ENCODE measurements at regions not wholly inside any gene's neighbourhood (a gene's known extent, or its start where the extent isn't known, plus 50 kb on each side); places are given as distances from the start of the nearest gene placed in this dataset.
A peak's percentile ranks its signal among the peaks of the same experiment; 100 is the strongest.

GRCh38 chr5:118619823-118620222 lies 368.5 kb downstream of the DTWD2 start:
- H3K4me3 ChIP-seq (ENCODE audit: control insufficient read depth, low read depth, low read length) = no peak overlapping the region
- DNase-seq (ENCODE audit: low read depth) = no peak
- no peak for TF ChIP-seq CTCF (IDR thresholded peaks at IDR 0.05; ENCODE audit: control insufficient read depth, insufficient read depth, low read depth, low read length, missing control alignments)

DNA sequence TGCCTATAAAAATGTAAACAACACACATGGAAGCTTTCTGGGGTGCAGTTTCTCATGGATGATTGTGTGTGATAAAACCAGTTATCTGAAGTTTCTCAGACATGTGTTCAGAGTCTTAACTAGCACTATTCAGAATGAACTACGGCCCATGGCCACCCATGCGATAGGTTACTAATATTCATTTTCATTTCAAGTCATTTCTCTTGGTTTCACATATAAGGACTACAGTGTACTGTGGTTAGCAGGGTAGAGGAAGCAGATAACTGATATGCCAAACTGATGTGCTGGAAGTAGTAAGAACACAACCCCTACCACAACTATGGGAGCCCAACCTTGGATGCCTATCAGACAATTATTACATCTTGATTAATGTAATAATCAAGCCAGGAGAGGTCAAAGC lies 372.1 kb downstream of the DTWD2 start:
- no peak overlapping the region for H3K4me3 ChIP-seq (ENCODE audit: control insufficient read depth, low read depth, low read length)
- DNase-seq (ENCODE audit: low read depth) = no peak
- TF ChIP-seq CTCF (IDR thresholded peaks at IDR 0.05; ENCODE audit: control insufficient read depth, insufficient read depth, low read depth, low read length, missing control alignments) = no peak

DNA sequence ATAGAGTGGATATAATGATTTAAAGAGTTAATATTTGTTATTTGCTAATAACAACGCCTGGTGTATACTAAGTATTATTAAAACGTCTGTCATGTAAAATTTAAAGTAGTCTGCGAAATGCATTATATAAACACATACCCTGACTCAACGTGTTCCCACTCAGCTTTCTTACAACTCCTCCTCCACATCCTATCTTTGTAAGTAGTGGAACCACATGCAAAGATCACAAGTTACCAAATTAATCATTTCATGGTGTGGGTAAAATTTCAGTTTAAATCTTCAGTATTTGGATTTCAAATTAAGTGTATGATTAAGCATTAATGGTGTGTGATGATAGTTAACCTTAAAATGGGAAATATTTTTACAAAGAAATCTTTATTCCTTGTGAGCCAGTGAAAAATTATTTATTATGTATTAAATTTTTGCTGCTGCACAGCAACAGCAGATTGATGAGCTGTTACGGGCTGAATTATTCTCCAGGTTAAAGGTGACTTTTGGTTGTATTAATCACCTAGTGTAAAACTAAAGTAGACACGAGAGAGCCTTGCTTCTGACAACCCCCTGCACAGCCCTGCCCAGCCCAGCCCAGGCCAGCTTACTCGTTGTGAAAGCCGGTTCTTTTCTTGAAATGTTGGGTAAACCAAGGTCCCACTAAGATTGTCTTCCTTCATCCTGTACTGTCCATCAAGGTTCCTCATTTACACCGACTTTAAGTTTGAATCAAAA lies 373.5 kb downstream of the DTWD2 start:
- H3K4me3 ChIP-seq (ENCODE audit: control insufficient read depth, low read depth, low read length) = no peak overlapping the region
- no peak for DNase-seq (ENCODE audit: low read depth)
- TF ChIP-seq CTCF (IDR thresholded peaks at IDR 0.05; ENCODE audit: control insufficient read depth, insufficient read depth, low read depth, low read length, missing control alignments) = no peak

- TF ChIP-seq CTCF (IDR thresholded peaks at IDR 0.05; ENCODE audit: control insufficient read depth, insufficient read depth, low read depth, low read length, missing control alignments) = peak; percentile 77
- H3K4me3 ChIP-seq (ENCODE audit: control insufficient read depth, low read depth, low read length) = no peak overlapping the region
- DNase-seq (ENCODE audit: low read depth) = peak; percentile 3
Observed at GRCh38 chr5:118611332-118611945, 376.9 kb downstream of the DTWD2 start.

GRCh38 chr5:118606940-118607339 lies 381.4 kb downstream of the DTWD2 start:
- TF ChIP-seq CTCF (IDR thresholded peaks at IDR 0.05; ENCODE audit: control insufficient read depth, insufficient read depth, low read depth, low read length, missing control alignments) = no peak
- no peak for DNase-seq (ENCODE audit: low read depth)
- H3K4me3 ChIP-seq (ENCODE audit: control insufficient read depth, low read depth, low read length) = no peak overlapping the region

DNA sequence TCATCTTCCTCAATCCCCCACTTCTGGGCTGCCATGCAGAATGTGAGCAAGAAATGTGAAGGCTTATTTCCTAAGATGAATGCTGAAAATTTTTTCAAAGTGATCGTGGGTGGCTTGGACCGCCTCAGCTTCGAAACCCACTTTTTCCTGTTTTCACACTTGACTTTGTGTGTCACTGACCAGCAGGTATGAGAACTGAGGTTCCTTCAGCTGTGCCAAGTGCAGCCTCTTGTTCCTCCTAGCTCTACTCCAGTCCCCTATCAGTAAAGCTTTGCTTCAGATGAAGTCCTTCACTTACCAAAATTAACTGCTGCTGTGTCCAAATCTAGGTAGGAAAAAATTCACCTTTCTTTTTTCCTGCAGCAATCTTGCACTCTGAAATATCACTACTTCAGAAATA lies 382.6 kb downstream of the DTWD2 start:
- no peak for DNase-seq (ENCODE audit: low read depth)
- H3K4me3 ChIP-seq (ENCODE audit: control insufficient read depth, low read depth, low read length) = no peak overlapping the region
- no peak for TF ChIP-seq CTCF (IDR thresholded peaks at IDR 0.05; ENCODE audit: control insufficient read depth, insufficient read depth, low read depth, low read length, missing control alignments)
